ENCODE measurements at regions not wholly inside any gene's neighbourhood (a gene's known extent, or its start where the extent isn't known, plus 50 kb on each side); places are given as distances from the start of the nearest gene placed in this dataset.
"Not testable (repeated sequence)": the region's sequence is repeated elsewhere in the genome, so short reads cannot be mapped to it uniquely, and the experiment has no call there.

DNA sequence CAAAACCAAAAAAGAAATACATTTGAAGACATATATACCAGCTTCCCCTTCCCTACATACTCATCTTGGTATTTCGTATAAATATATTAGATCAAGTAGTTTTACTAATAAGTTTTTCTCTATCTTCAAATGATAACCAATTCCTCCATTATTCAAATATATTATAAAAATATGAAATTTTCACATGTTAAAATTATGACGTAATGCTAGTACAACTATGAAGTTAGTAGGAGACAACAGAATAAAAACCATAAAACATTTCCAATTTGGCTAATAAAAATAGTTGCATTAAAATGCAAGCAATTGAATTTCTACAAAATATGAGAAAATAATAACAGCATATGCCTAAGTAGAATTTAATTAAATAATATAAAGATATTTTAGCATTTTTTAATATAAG is 501.8 kb upstream of the SLITRK5 start:
- ATAC-seq (no peak), DNase-seq (no peak)
- WGBS, 2 donors = 92% methylated on average over 2 of the region's 2 CpGs
- no peaks in the 10 kb centered on the region for H3K4me1 ChIP-seq
- no peaks in the 10 kb centered on the region for H3K36me3 ChIP-seq
- no peak overlapping the region for H3K27ac ChIP-seq
- no peak overlapping the region for H3K4me3 ChIP-seq
- TF ChIP-seq, protein P1, sequence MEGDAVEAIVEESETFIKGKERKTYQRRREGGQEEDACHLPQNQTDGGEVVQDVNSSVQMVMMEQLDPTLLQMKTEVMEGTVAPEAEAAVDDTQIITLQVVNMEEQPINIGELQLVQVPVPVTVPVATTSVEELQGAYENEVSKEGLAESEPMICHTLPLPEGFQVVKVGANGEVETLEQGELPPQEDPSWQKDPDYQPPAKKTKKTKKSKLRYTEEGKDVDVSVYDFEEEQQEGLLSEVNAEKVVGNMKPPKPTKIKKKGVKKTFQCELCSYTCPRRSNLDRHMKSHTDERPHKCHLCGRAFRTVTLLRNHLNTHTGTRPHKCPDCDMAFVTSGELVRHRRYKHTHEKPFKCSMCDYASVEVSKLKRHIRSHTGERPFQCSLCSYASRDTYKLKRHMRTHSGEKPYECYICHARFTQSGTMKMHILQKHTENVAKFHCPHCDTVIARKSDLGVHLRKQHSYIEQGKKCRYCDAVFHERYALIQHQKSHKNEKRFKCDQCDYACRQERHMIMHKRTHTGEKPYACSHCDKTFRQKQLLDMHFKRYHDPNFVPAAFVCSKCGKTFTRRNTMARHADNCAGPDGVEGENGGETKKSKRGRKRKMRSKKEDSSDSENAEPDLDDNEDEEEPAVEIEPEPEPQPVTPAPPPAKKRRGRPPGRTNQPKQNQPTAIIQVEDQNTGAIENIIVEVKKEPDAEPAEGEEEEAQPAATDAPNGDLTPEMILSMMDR (IDR thresholded peaks at IDR 0.05) = no peak
- H3K9me3 ChIP-seq = peaks cover 0 to 12% (median 0%) of the 10 kb centered on the region in 11 donors
- no peaks in the 10 kb centered on the region for H3K27me3 ChIP-seq
- intact Hi-C loops (cut with DNase I) = no loop called here

DNA sequence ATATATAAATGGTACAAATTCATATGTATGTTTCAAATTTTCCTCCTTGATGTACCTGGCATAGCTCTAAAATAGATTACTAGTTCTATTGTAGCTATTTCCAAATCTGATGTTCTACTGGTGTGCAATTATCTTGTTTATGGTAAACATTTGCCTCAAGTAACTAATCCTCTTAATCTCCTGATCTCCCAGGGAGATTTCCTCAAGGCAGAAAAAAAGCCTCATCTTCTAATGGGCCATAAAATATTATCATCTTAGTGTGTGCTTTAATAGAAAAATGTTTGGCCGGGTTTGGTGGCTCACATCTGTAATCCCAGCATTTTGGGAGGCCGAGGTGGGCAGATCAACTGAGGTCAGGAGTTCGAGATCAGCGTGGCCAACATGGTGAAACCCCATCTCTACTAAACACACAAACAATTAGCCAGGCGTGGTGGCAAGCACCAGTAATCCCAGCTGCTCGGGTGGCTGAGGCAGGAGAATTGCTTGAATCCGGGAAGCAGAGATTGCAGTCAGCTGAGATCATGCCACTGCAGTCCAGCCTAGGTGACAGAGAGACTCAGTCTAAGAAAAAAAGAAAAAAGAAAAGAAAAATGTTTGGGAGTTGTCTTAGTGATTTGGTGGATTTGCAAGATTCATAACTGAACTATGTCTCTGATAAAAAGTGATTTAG is 498.9 kb upstream of the SLITRK5 start:
- ATAC-seq (no peak), DNase-seq (no peak)
- intact Hi-C loops (cut with DNase I) = no loop called here
- H3K4me1 ChIP-seq = no peaks in the 10 kb centered on the region
- 63 to 66% methylated on average over 7 of the region's 7 CpGs for WGBS, 2 donors
- H3K27me3 ChIP-seq = no peaks in the 10 kb centered on the region
- no peak overlapping the region for H3K27ac ChIP-seq
- H3K4me3 ChIP-seq = no peak overlapping the region
- H3K36me3 ChIP-seq = no peaks in the 10 kb centered on the region
- TF ChIP-seq, protein P1 (IDR thresholded peaks at IDR 0.05) = no peak
- H3K9me3 ChIP-seq = peaks cover 0 to 7% (median 0%) of the 10 kb centered on the region in 11 donors

DNA sequence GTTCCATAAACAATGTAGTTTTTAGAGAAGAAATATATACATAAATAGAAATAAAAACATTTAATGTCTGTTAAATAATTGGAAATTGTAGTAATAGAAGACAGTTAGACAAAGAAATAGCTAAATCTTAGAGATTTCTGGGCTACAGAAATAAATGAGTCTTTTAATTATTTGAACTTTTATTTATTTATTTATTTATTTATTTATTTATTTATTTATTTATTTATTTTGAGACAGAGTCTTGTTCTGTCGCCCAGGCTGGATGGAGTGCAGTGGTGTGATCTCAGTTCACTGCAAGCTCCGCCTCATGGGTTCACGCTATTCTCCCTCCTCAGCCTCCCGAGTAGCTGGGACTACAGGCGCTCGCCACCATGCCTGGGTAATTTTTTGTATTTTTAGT is 486.0 kb upstream of the SLITRK5 start:
- DNase-seq; H3K36me3 ChIP-seq; H3K27me3 ChIP-seq; ATAC-seq; intact Hi-C loops (cut with DNase I); H3K27ac ChIP-seq; H3K4me3 ChIP-seq; H3K4me1 ChIP-seq: not testable (repeated sequence)
- 96 to 97% methylated on average over 6 of the region's 6 CpGs for WGBS, 2 donors
- peaks cover 0 to 29% (median 0%) of the 10 kb centered on the region in 11 donors for H3K9me3 ChIP-seq

DNA sequence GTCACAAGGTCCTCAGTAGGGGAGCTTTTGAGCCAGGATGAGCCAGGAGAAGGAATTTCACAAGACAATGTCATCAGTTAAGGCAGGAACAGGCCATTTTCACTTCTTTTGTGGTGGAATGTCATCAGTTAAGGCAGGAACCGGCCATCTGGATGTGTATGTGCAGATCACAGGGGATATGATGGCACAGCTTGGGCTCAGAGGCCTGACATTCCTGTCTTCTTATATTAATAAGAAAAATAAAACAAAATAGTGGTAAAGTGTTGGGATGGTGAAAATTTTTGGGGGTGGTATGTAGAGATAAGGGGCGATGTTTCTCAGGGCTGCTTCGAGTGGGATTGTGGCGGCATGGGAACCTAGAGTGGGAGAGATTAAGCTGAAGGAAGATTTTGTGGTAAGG is 484.5 kb upstream of the SLITRK5 start:
- H3K27me3 ChIP-seq; H3K4me1 ChIP-seq; H3K36me3 ChIP-seq; DNase-seq; H3K27ac ChIP-seq; H3K4me3 ChIP-seq; intact Hi-C loops (cut with DNase I); ATAC-seq: not testable (repeated sequence)
- peaks cover 0 to 29% (median 0%) of the 10 kb centered on the region in 11 donors for H3K9me3 ChIP-seq
- WGBS, 2 donors = 83 to 86% methylated on average over 4 of the region's 4 CpGs

DNA sequence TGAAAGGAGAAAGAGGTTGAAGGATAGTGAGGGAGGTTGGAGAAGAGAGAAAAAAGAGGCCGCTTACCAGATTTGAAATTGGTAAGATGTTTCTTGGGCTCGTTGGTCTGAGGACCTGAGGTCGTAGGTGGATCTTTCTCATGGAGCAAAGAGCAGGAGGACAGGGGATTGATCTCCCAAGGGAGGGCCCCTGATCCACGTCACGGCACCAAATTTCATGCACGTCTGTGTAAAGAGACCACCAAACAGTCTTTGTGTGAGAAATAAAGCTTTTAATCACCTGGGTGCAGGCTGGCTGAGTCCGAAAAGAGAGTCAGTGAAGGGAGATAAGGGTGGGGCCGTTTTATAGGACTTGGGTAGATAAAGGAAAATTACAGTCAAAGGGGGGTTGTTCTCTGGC is 479.7 kb upstream of the SLITRK5 start:
- H3K4me1 ChIP-seq; H3K36me3 ChIP-seq; ATAC-seq; intact Hi-C loops (cut with DNase I); H3K27me3 ChIP-seq; H3K27ac ChIP-seq; H3K9me3 ChIP-seq; DNase-seq; H3K4me3 ChIP-seq: not testable (repeated sequence)
- WGBS, 2 donors = 78 to 79% methylated on average over 8 of the region's 8 CpGs

DNA sequence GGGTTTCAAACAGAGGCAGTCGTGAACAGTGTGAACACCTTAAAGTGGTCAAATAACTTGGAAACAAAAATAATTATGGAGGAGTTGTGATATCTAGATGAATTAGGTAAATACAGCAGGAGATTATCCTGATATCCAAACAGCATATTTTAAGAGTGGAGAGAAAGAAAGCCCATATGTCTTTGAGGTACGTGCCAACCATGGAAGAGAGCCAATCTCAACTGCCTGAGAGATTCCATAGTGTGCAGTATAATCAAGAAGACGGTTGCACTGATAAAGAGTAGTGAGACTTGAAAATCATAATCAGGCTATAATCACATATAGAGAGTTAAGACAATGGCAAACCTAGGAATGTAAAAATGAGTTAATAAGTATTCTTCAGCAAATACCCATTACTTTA is 472.8 kb upstream of the SLITRK5 start:
- Histone ChIP-seq H3K4me3 (no peak overlapping the region), H3K9me3 (peaks cover 0 to 3% (median 0%) of the 10 kb centered on the region in 11 donors), H3K27ac (no peak overlapping the region), H3K4me1 (no peaks in the 10 kb centered on the region), H3K27me3 (no peaks in the 10 kb centered on the region), H3K36me3 (no peaks in the 10 kb centered on the region)
- ATAC-seq (no peak), DNase-seq (no peak)
- intact Hi-C loops (cut with DNase I) = no loop called here
- TF ChIP-seq, protein P1 (IDR thresholded peaks at IDR 0.05) = no peak
- 44 to 45% methylated on average over 3 of the region's 3 CpGs for WGBS, 2 donors
